HEK293 (cell line): ENCODE measurements at regions not wholly inside any gene's neighbourhood (a gene's known extent, or its start where the extent isn't known, plus 50 kb on each side); places are given as distances from the start of the nearest gene placed in this dataset.

Source experiments
- CTCF ChIA-PET: fragments of 350-600 bp; formaldehyde crosslinking; extraction: SDS; loops from one replicate; lab custom pipeline; 2021; ENCODE audit warnings: antibody characterized with exemption; lab: Yijun Ruan, JAX
- POLR2A ChIA-PET: fragments of 300-600 bp; formaldehyde crosslinking; extraction: SDS; loops from one replicate; lab custom pipeline; 2020; ENCODE audit warnings: antibody characterized with exemption, inconsistent platforms; lab: Yijun Ruan, JAX
- H3K27ac ChIP-seq: fragments of 200-500 bp; sonication (Bioruptor generic); 2 replicates; pipeline ENCODE4 v1.5.1; 2014; ENCODE audit warnings: low read depth, low read length, control low read depth, inconsistent platforms; ENCODE audit errors: extremely low read depth
- H3K36me3 ChIP-seq, 2 experiments: fragments of 200-500 bp in 1 of 2; sonication (Bioruptor generic) in 1 of 2; 1 replicate in 1 of 2; 2 replicates in 1 of 2; pipeline ENCODE4 v1.5.1; 2014 to 2017; ENCODE audit warnings: inconsistent platforms in 2 of 2, low read length in 2 of 2; ENCODE audit not compliant: control insufficient read depth in 2 of 2, insufficient read depth in 1 of 2
- H3K4me1 ChIP-seq: fragments of 200-500 bp; sonication (Bioruptor generic); 2 replicates; pipeline ENCODE4 v1.5.1; 2014; ENCODE audit warnings: mild to moderate bottlenecking, low read length, inconsistent platforms; ENCODE audit not compliant: control insufficient read depth, insufficient read depth
- H3K4me3 ChIP-seq: 2 replicates; pipeline ENCODE4 v1.5.1; 2011; ENCODE audit warnings: low read depth, mild to moderate bottlenecking, control low read depth, low read length, moderate library complexity
- H3K9me3 ChIP-seq: fragments of 200-500 bp; sonication (Bioruptor generic); 2 replicates; pipeline ENCODE4 v1.5.1; 2014; ENCODE audit warnings: low read depth, low read length, inconsistent platforms; ENCODE audit not compliant: control insufficient read depth, insufficient read depth
- FEZF1 ChIP-seq: fragments of 450-650 bp; formaldehyde crosslinking; IDR thresholded peaks from 2 replicates; pipeline ENCODE4 v1.5.1; 2016; ENCODE audit warnings: missing biosample characterization, missing genetic modification characterization
- IKZF3 ChIP-seq: fragments of 450-650 bp; IDR thresholded peaks from 2 replicates; pipeline ENCODE4 v1.5.0; 2018; ENCODE audit warnings: missing biosample characterization, mild to moderate bottlenecking, missing genetic modification characterization, moderate library complexity
- KLF1 ChIP-seq: fragments of 450-650 bp; formaldehyde crosslinking; IDR thresholded peaks from 2 replicates; pipeline ENCODE4 v1.5.1; 2016; ENCODE audit warnings: missing biosample characterization, missing genetic modification characterization
- PRDM1 ChIP-seq: fragments of 450-650 bp; formaldehyde crosslinking; IDR thresholded peaks from 2 replicates; pipeline ENCODE4; 2016; ENCODE audit warnings: missing biosample characterization, missing genetic modification characterization
- REPIN1 ChIP-seq: fragments of 450-650 bp; formaldehyde crosslinking; IDR thresholded peaks from 2 replicates; pipeline ENCODE4 v1.5.1; 2017; ENCODE audit warnings: missing biosample characterization, missing genetic modification characterization, low read depth
- SETDB1 ChIP-seq: IDR thresholded peaks from one replicate; pipeline ENCODE4 v1.6.1; 2017; ENCODE audit warnings: mild to moderate bottlenecking, low read length, moderate library complexity, mixed read lengths; ENCODE audit not compliant: insufficient read length
- TCF7L2 ChIP-seq: IDR thresholded peaks from 2 replicates; pipeline ENCODE4 v1.6.1; 2011; ENCODE audit warnings: low read depth, mild to moderate bottlenecking, inconsistent platforms, low read length, moderate library complexity, borderline replicate concordance
- TRIM28 ChIP-seq: IDR thresholded peaks from 2 replicates; pipeline ENCODE4 v1.6.1; 2011; ENCODE audit warnings: low read length, control low read depth, borderline replicate concordance
- ZBTB20 ChIP-seq: fragments of 450-650 bp; formaldehyde crosslinking; IDR thresholded peaks from 2 replicates; pipeline ENCODE4 v1.5.1; 2016; ENCODE audit warnings: missing biosample characterization, missing genetic modification characterization
- ZBTB6 ChIP-seq: fragments of 450-650 bp; formaldehyde crosslinking; IDR thresholded peaks from 2 replicates; pipeline ENCODE4 v1.5.1; 2017; ENCODE audit warnings: missing biosample characterization, missing genetic modification characterization
- ZFHX2 ChIP-seq: fragments of 450-650 bp; formaldehyde crosslinking; conservative IDR thresholded peaks from 2 replicates; pipeline ENCODE4 v1.5.1; 2016; ENCODE audit warnings: missing biosample characterization, missing genetic modification characterization
- ZNF155 ChIP-seq: fragments of 450-650 bp; formaldehyde crosslinking; IDR thresholded peaks from 2 replicates; pipeline ENCODE4 v1.5.1; 2016; ENCODE audit warnings: missing biosample characterization, missing genetic modification characterization
- ZNF19 ChIP-seq: fragments of 450-650 bp; formaldehyde crosslinking; IDR thresholded peaks from 2 replicates; pipeline ENCODE4; 2016; ENCODE audit warnings: missing biosample characterization, missing genetic modification characterization, low read depth
- ZNF214 ChIP-seq: fragments of 450-650 bp; formaldehyde crosslinking; IDR thresholded peaks from 2 replicates; pipeline ENCODE4 v1.5.1; 2017; ENCODE audit warnings: missing biosample characterization, mild to moderate bottlenecking, missing genetic modification characterization, borderline replicate concordance
- ZNF239 ChIP-seq: fragments of 450-650 bp; formaldehyde crosslinking; IDR thresholded peaks from 2 replicates; pipeline ENCODE4 v1.5.1; 2016; ENCODE audit warnings: missing biosample characterization, missing genetic modification characterization
- ZNF335 ChIP-seq: fragments of 450-650 bp; formaldehyde crosslinking; conservative IDR thresholded peaks from 2 replicates; pipeline ENCODE4 v1.5.1; 2016; ENCODE audit warnings: missing biosample characterization, missing genetic modification characterization
- ZNF48 ChIP-seq: fragments of 450-650 bp; formaldehyde crosslinking; IDR thresholded peaks from 2 replicates; pipeline ENCODE4 v1.5.1; 2016; ENCODE audit warnings: missing biosample characterization, missing genetic modification characterization
- ZNF514 ChIP-seq: fragments of 450-650 bp; formaldehyde crosslinking; IDR thresholded peaks from 2 replicates; pipeline ENCODE4 v1.5.1; 2016; ENCODE audit warnings: missing biosample characterization, missing genetic modification characterization
- ZNF558 ChIP-seq: fragments of 450-650 bp; formaldehyde crosslinking; IDR thresholded peaks from 2 replicates; pipeline ENCODE4 v1.5.1; 2016; ENCODE audit warnings: missing biosample characterization, missing genetic modification characterization
- ZNF560 ChIP-seq: fragments of 450-650 bp; formaldehyde crosslinking; IDR thresholded peaks from 2 replicates; pipeline ENCODE4 v1.5.1; 2017; ENCODE audit warnings: missing biosample characterization, missing genetic modification characterization, borderline replicate concordance
- ZNF561 ChIP-seq: fragments of 450-650 bp; IDR thresholded peaks from 2 replicates; pipeline ENCODE4 v1.5.1; 2018; ENCODE audit warnings: missing biosample characterization, missing genetic modification characterization, borderline replicate concordance
- ZNF580 ChIP-seq: fragments of 450-650 bp; formaldehyde crosslinking; IDR thresholded peaks from 2 replicates; pipeline ENCODE4 v1.5.1; 2016; ENCODE audit warnings: missing biosample characterization, missing genetic modification characterization
- ZNF664 ChIP-seq: fragments of 450-650 bp; formaldehyde crosslinking; IDR thresholded peaks from 2 replicates; pipeline ENCODE4 v1.5.1; 2016; ENCODE audit warnings: missing biosample characterization, missing genetic modification characterization
- ZNF768 ChIP-seq: fragments of 450-650 bp; formaldehyde crosslinking; IDR thresholded peaks from 2 replicates; pipeline ENCODE4 v1.5.1; 2018; ENCODE audit warnings: missing biosample characterization, mild to moderate bottlenecking, missing genetic modification characterization
- TF ChIP-seq, protein P1 (sequence below): fragments of 450-650 bp; formaldehyde crosslinking; IDR thresholded peaks from 2 replicates; pipeline ENCODE4 v1.5.1; 2017; ENCODE audit warnings: missing biosample characterization, missing genetic modification characterization
- TF ChIP-seq, protein P2 (sequence below): fragments of 450-650 bp; formaldehyde crosslinking; IDR thresholded peaks from 2 replicates; pipeline ENCODE4 v1.5.1; 2016; ENCODE audit warnings: missing biosample characterization, missing genetic modification characterization

DNA sequence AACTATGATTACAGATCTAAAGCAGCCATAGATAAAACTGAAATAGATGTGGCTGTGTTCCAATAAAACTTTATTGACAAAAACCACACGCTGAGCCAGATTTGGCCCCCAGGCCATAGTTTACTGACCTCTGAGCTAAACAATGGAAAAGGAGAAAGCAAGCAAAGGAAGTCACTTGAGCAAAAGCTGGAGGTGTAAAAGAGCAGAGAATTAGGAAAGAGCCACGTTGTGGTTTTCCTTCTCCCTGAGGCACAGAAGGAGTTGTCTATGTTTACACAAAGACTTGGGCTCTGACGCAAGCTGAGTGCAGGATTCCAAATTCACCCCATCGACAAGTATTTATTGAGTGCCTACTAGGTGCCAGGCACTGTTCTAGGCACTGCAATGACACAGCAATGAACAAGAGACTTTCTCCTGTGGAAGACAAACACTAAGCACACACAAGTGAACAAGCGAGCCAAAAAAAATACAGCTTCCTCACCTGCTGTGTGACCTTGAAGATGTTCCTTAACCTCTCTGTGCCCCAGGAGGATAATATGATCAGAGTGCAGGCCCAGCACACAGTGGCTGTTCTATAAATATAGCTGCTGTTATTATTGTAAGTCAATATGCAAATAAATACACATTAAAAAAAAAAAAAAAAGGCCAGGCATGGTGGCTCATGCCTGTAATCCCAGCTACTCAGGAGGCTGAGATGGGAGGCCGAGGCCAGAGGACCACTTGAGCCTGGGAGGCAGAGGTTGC lies 75.4 kb upstream of the PTPN1 start:
- no peaks in the 10 kb centered on the region for H3K4me1 ChIP-seq
- H3K27ac ChIP-seq, result no peak overlapping the region
- ChIA-PET CTCF (interaction anchor here (2.4 kb wide), 1 partner anchor 10 kb away, joined by 9 read pairs; no protein-coding TSS in a partner anchor), POLR2A (interaction anchor here (0.7 kb wide), 1 partner anchor 336 kb away, joined by 3 read pairs; no protein-coding TSS in a partner anchor)
- no peaks in the 10 kb centered on the region for H3K36me3 ChIP-seq
- no peaks in the 10 kb centered on the region for H3K9me3 ChIP-seq
- peak; percentile 86; the same call in 1 of the 2 replicates for TF ChIP-seq ZNF768 (tag by site-specific recombination)
- 0 out of 2 replicates have a peak, but pooled peaks have one; percentile 32 for TF ChIP-seq PRDM1 (tag by site-specific recombination)
- TF ChIP-seq ZBTB20 (tag by site-specific recombination), result 0 out of 2 replicates have a peak, but pooled peaks have one; percentile 20
- TF ChIP-seq FEZF1 (tag by site-specific recombination), result peak; percentile 60; the same call in 1 of the 2 replicates
- no peak for TF ChIP-seq ZNF335 (tag by site-specific recombination)
- TF ChIP-seq SETDB1, result no peak
- TF ChIP-seq ZNF664, result peak; percentile 75
- no peak for TF ChIP-seq ZNF514
- TF ChIP-seq, protein P1, sequence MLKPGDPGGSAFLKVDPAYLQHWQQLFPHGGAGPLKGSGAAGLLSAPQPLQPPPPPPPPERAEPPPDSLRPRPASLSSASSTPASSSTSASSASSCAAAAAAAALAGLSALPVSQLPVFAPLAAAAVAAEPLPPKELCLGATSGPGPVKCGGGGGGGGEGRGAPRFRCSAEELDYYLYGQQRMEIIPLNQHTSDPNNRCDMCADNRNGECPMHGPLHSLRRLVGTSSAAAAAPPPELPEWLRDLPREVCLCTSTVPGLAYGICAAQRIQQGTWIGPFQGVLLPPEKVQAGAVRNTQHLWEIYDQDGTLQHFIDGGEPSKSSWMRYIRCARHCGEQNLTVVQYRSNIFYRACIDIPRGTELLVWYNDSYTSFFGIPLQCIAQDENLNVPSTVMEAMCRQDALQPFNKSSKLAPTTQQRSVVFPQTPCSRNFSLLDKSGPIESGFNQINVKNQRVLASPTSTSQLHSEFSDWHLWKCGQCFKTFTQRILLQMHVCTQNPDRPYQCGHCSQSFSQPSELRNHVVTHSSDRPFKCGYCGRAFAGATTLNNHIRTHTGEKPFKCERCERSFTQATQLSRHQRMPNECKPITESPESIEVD, result peak; percentile 42; the same call in 1 of the 2 replicates
- no peak overlapping the region for H3K4me3 ChIP-seq

DNA sequence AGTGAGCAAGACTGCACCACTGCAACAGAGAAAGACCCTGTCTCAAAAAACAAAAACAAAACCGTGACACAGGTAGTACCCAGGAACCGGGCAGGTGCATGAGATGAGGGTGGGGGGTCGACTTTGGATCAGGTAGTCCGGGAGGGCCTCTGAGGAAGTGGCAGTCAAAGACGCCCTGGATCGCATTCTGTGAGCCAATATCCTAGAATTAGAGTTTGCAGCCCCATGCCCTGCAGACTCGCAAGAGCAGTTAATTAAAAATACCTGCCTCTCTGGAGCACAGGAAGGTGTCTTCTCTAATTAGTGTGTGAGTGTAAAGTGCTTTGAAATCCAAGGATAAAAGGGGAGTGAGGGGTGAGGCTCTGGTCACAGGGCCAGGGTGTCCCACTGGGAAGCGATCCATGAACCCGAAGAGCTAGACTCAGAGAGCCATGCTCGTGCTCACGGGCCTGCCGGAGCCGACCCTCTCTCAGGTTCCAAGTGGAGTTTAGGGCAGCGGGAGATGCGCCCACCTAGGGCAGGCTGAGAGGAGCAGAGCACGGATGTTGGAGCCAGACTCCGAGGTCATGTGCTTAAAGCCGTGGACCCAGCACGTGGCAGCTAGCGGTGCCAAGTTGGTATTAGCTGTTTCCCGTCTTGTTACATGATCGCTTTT lies 74.7 kb upstream of the PTPN1 start:
- Histone ChIP-seq H3K4me1 (no peaks in the 10 kb centered on the region), H3K36me3 (no peaks in the 10 kb centered on the region), H3K9me3 (no peaks in the 10 kb centered on the region), H3K27ac (no peak overlapping the region), H3K4me3 (no peak overlapping the region)
- ChIA-PET POLR2A (no interaction called here), CTCF (interaction anchor here (0.5 kb wide), 1 partner anchor 265 kb away, joined by 4 read pairs; no protein-coding TSS in a partner anchor)
- TF ChIP-seq ZNF239 (tag by site-specific recombination) (no peak), ZBTB6 (0 out of 2 replicates have a peak, but pooled peaks have one; percentile 22), ZNF558 (tag by site-specific recombination) (peak; percentile 44; the same call in 1 of the 2 replicates), ZNF560 (tag by site-specific recombination) (no peak), IKZF3 (tag by site-specific recombination) (no peak)

DNA sequence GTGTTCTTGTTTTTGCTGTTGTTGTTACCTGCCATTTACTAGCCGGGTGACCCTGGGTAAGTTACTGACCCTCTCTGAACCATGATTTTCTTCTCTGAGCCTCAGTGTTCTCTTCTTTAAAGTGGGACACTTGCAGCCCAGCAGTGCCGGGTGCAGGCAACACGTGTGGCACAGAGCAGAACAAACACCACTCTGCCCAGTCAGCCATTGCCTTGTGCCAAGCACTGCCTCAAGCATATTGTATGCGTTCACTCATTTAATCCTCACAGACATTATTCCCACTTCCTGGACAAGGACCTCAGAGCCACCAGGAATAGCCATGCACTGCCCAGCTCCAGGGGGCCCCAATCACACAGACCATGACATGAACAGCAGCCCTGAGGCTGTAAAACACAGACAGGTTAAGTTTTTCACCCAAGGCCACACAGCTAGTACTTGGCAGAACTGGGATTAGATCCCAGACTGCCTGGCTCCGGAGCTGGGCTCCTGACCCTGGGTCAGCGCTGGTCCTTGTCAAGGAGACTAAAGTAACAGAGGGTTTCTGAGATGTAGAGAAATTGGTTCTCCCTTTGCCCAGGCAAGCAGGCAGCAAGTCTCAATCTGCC lies 74.0 kb upstream of the PTPN1 start:
- Histone ChIP-seq H3K4me1 (no peaks in the 10 kb centered on the region), H3K27ac (no peak overlapping the region), H3K36me3 (no peaks in the 10 kb centered on the region), H3K4me3 (no peak overlapping the region), H3K9me3 (no peaks in the 10 kb centered on the region)
- ChIA-PET POLR2A (no interaction called here), CTCF (interaction anchor here (0.5 kb wide), 1 partner anchor 266 kb away, joined by 4 read pairs; no protein-coding TSS in a partner anchor)
- TF ChIP-seq ZNF214 (tag by site-specific recombination) (no peak), ZNF155 (tag by site-specific recombination) (no peak), REPIN1 (tag by site-specific recombination) (no peak), TCF7L2 (no peak), ZNF19 (tag by site-specific recombination) (no peak), ZNF48 (no peak), KLF1 (tag by site-specific recombination) (no peak), TRIM28 (no peak), ZNF580 (tag by site-specific recombination) (no peak), SETDB1 (no peak), ZNF561 (tag by site-specific recombination) (no peak), ZFHX2 (no peak)
- TF ChIP-seq, protein P2, sequence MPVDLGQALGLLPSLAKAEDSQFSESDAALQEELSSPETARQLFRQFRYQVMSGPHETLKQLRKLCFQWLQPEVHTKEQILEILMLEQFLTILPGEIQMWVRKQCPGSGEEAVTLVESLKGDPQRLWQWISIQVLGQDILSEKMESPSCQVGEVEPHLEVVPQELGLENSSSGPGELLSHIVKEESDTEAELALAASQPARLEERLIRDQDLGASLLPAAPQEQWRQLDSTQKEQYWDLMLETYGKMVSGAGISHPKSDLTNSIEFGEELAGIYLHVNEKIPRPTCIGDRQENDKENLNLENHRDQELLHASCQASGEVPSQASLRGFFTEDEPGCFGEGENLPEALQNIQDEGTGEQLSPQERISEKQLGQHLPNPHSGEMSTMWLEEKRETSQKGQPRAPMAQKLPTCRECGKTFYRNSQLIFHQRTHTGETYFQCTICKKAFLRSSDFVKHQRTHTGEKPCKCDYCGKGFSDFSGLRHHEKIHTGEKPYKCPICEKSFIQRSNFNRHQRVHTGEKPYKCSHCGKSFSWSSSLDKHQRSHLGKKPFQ, result no peak
